Spleen (tissue), 11 donors: ENCODE measurements at regions not wholly inside any gene's neighbourhood (a gene's known extent, or its start where the extent isn't known, plus 50 kb on each side); places are given as distances from the start of the nearest gene placed in this dataset.
"Not testable (repeated sequence)": the region's sequence is repeated elsewhere in the genome, so short reads cannot be mapped to it uniquely, and the experiment has no call there.

ENCODE experiments used
- DNase-seq: peaks from one replicate; pipeline ENCODE4 v3.0.0-alpha.2; 2020
- H3K27ac ChIP-seq, 8 donors: fragments of 200-600 bp; sonication (generic) in 7 of 8; 1 replicate in 4 of 8; 2 replicates in 4 of 8; pipeline versions ENCODE4 v1.5.0 to v1.8.0; 2016 to 2021; ENCODE audit warnings: inconsistent platforms in 4 of 8, mild to moderate bottlenecking in 4 of 8, moderate library complexity in 1 of 8
- H3K27me3 ChIP-seq, 7 donors: fragments of 200-600 bp; sonication (generic) in 6 of 7; replicated peaks in 1 of 7; 1 replicate in 4 of 7; 2 replicates in 3 of 7; pipeline versions ENCODE4 v1.5.0 to v1.8.0; 2016 to 2021; ENCODE audit warnings: inconsistent platforms in 3 of 7, mild to moderate bottlenecking in 1 of 7
- H3K36me3 ChIP-seq, 6 donors: fragments of 200-600 bp; sonication (generic) in 5 of 6; 1 replicate in 4 of 6; 2 replicates in 2 of 6; pipeline versions ENCODE4 v1.5.0 to v1.8.0; 2016 to 2021; ENCODE audit warnings: inconsistent platforms in 2 of 6
- H3K4me1 ChIP-seq, 6 donors: fragments of 200-600 bp; sonication (generic) in 5 of 6; 1 replicate in 3 of 6; 2 replicates in 3 of 6; pipeline versions ENCODE4 v1.5.0 to v1.8.0; 2016 to 2021; ENCODE audit warnings: inconsistent platforms in 3 of 6
- H3K4me3 ChIP-seq, 8 donors: fragments of 200-600 bp; sonication (generic) in 7 of 8; 1 replicate in 4 of 8; 2 replicates in 4 of 8; pipeline versions ENCODE4 v1.5.0 to v1.8.0; 2016 to 2021; ENCODE audit warnings: inconsistent platforms in 4 of 8, mild to moderate bottlenecking in 4 of 8, moderate library complexity in 2 of 8
- H3K9me3 ChIP-seq, 8 donors: fragments of 200-600 bp; sonication (generic) in 7 of 8; 1 replicate in 4 of 8; 2 replicates in 4 of 8; pipeline versions ENCODE4 v1.5.0 to v1.8.0; 2016 to 2021; ENCODE audit warnings: inconsistent platforms in 4 of 8
- POLR2A ChIP-seq, 3 donors: fragments of 450-650 bp; IDR thresholded peaks; one replicate each; pipeline ENCODE4 v1.5.1; 2017; ENCODE audit warnings: antibody characterized with exemption in 3 of 3, mild to moderate bottlenecking in 1 of 3
- POLR2AphosphoS5 ChIP-seq, 3 donors: sonication (generic); formaldehyde crosslinking; IDR thresholded peaks; one replicate each; pipeline ENCODE4 v1.5.1; 2017; ENCODE audit warnings: antibody characterized with exemption in 3 of 3
- WGBS, 5 donors: extraction: QIAGEN DNeasy Blood & Tissue Kit in 3 of 5; methylation state at CpG; one replicate each; pipeline versions ENCODE4 v1.1.5 to v1.1.7; 2013 to 2018; 5-methylcytosine and 5-hydroxymethylcytosine counted together
- intact Hi-C: fragments of 100-400 bp; cut with DNase I; formaldehyde crosslinking; loops from one replicate; pipeline ENCODE4 v1.15.0; 2023; ENCODE audit warnings: low total_unique reads
- TF ChIP-seq, protein P1 (sequence below), 11 experiments: fragments of 200-600 bp in 7 of 11; fragments of 450-650 bp in 4 of 11; sonication (generic) in 4 of 11; IDR thresholded peaks in 8 of 11; conservative IDR thresholded peaks in 3 of 11; 1 replicate in 7 of 11; 2 replicates in 4 of 11; pipeline versions ENCODE4 v1.4.0 to v1.8.0; 2016 to 2021; ENCODE audit warnings: antibody characterized with exemption in 11 of 11, inconsistent platforms in 4 of 11, mild to moderate bottlenecking in 1 of 11
- donor health status: healthy with polysubstance abuse.
- donor health status: DM: no; HTN: no; CAD: no; lungs with moderate emphysema.
- donor health status: DM: no; HTN: no; CAD: no.
- donor health status: Bipolar disorder and iron deficiency.
- donor health status: healthy.
- donor health status: DM: no; HTN: no; CAD: no.
- donor health status: DM: yes; HTN: yes; CAD: no.

DNA sequence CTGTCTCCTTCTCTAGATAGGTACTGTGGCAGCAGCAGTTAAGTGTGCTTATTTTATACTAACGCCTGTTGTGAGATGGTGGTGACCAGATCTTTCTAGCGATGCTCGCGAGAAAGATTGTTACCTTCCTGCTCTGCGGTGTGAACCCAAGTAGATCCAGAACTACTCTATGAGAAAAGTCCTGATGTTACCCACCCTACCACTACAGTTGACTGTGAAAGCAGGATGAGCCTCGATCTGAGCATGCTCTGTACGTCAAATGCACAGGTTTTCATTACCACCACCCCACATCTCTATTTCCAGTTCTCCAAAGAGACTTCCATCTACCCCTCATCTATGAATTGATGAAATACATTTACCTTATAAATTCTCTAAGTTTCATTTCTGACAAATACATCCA, 64.6 kb upstream of the KCTD7 start:
- H3K4me3 ChIP-seq: no peak overlapping the region
- H3K4me1 ChIP-seq: peaks cover 0 to 16% (median 1%) of the 10 kb centered on the region in 6 donors
- no peak overlapping the region for H3K27ac ChIP-seq
- WGBS, 5 donors: 79 to 99% (median 94%) methylated on average over 7 of the region's 7 CpGs
- H3K9me3 ChIP-seq: no peaks in the 10 kb centered on the region
- TF ChIP-seq POLR2AphosphoS5 (IDR thresholded peaks at IDR 0.05) (no peak), POLR2A (IDR thresholded peaks at IDR 0.05) (no peak)
- TF ChIP-seq, protein P1, sequence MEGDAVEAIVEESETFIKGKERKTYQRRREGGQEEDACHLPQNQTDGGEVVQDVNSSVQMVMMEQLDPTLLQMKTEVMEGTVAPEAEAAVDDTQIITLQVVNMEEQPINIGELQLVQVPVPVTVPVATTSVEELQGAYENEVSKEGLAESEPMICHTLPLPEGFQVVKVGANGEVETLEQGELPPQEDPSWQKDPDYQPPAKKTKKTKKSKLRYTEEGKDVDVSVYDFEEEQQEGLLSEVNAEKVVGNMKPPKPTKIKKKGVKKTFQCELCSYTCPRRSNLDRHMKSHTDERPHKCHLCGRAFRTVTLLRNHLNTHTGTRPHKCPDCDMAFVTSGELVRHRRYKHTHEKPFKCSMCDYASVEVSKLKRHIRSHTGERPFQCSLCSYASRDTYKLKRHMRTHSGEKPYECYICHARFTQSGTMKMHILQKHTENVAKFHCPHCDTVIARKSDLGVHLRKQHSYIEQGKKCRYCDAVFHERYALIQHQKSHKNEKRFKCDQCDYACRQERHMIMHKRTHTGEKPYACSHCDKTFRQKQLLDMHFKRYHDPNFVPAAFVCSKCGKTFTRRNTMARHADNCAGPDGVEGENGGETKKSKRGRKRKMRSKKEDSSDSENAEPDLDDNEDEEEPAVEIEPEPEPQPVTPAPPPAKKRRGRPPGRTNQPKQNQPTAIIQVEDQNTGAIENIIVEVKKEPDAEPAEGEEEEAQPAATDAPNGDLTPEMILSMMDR (IDR thresholded peaks at IDR 0.05 in 8 of 11, conservative IDR thresholded peaks at IDR 0.05 in 3 of 11): no peak
- intact Hi-C loops: loop anchor here (10.0 kb wide), 1 partner anchor 61 kb away; the partner anchor contains the start of gene KCTD7
- no peak for DNase-seq
- H3K27me3 ChIP-seq: no peaks in the 10 kb centered on the region
- H3K36me3 ChIP-seq: peaks cover 0 to 91% (median 14%) of the 10 kb centered on the region in 6 donors

DNA sequence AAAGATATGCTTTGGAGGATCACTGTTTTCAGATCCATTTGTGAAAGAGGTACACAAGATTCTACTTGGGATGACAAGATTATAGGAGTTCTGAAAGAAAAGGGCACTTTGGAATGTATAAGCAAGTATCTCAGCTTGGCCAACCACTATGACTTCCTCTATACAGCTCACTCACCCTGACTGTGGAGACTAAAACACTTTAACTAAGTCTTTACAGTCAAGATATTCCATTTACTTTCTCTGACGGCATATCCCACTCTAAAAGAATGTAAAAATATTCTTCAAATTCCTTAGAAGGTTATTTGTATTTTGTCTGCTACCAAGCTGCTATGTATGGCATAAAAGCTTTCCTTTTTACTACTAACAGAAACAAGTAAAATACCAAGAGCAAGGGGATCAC, 58.5 kb upstream of the KCTD7 start:
- H3K36me3 ChIP-seq: peaks cover 0 to 100% (median 47%) of the 10 kb centered on the region in 6 donors
- H3K9me3 ChIP-seq, H3K27me3 ChIP-seq, H3K27ac ChIP-seq, H3K4me1 ChIP-seq, H3K4me3 ChIP-seq, DNase-seq, intact Hi-C loops: not testable (repeated sequence)
- 76 to 92% (median 79%) methylated on average over 1 of the region's 1 CpG for WGBS, 5 donors

DNA sequence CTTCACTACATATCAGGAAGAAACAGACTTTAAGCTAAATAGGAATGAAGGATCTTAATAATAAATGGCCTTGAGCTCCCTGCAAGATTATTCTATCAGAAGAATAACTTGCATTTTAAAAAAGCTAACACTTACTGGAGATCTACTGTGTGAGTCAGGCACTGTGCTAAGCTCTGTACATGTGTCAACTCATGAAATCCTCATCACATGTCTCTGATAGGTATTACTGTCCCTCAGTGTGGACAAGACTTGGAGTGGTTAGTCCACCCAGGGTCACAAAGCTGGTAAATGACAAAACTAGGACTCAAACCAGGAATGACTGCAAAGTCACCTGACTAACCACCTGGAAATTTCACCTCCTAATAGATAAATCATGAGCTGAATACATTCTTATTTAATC, 57.1 kb upstream of the KCTD7 start:
- H3K27me3 ChIP-seq: no peaks in the 10 kb centered on the region
- no peaks in the 10 kb centered on the region for H3K9me3 ChIP-seq
- no peak overlapping the region for H3K4me3 ChIP-seq
- intact Hi-C loops: no loop called here
- peaks cover 0 to 100% (median 47%) of the 10 kb centered on the region in 6 donors for H3K36me3 ChIP-seq
- no peak for TF ChIP-seq POLR2A (IDR thresholded peaks at IDR 0.05)
- TF ChIP-seq POLR2AphosphoS5 (IDR thresholded peaks at IDR 0.05): no peak
- TF ChIP-seq, protein P1 (IDR thresholded peaks at IDR 0.05 in 8 of 11, conservative IDR thresholded peaks at IDR 0.05 in 3 of 11): no peak
- H3K27ac ChIP-seq: no peak overlapping the region
- peaks cover 0 to 5% (median under 1%) of the 10 kb centered on the region in 6 donors for H3K4me1 ChIP-seq
- no peak for DNase-seq

DNA sequence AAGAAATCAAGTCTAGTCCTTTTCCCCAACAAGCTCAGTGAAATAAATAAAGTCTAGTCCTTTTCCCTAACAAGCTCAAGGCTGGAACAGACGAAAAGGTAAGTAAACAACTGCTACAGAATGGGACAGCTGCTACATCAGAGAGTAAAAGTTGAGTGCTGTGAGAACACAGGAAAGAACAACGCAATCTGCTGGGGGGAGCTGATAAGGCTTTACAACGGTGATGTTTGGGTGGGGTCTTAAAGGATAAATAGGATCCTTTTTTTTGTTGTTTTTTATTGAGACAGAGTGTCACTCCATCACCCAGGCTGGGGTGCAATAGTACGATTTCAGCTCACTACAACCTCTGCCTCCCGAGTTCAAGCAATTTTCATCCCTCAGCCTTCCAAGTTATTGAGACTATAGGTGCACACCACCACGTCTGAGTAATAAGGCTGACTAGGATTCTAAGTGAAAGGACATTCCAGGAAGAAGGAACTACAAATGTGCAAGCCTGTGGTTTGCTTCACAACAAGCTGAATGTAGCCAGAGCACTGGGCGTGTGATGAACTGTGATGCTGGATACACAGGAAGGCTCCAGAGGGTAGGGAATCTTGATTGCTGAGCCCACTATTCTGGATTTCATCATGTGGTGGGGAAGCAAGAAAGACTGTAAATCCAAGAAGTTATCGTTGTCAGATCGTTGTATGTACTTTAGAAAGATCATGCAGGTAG, 54.7 kb upstream of the KCTD7 start:
- DNase-seq, H3K4me3 ChIP-seq, intact Hi-C loops, H3K9me3 ChIP-seq, H3K27ac ChIP-seq, H3K27me3 ChIP-seq: not testable (repeated sequence)
- 87 to 95% (median 90%) methylated on average over 9 of the region's 9 CpGs for WGBS, 5 donors
- Histone ChIP-seq H3K36me3 (peaks cover 0 to 80% (median 44%) of the 10 kb centered on the region in 6 donors), H3K4me1 (peaks cover 0 to 29% (median 17%) of the 10 kb centered on the region in 6 donors)

DNA sequence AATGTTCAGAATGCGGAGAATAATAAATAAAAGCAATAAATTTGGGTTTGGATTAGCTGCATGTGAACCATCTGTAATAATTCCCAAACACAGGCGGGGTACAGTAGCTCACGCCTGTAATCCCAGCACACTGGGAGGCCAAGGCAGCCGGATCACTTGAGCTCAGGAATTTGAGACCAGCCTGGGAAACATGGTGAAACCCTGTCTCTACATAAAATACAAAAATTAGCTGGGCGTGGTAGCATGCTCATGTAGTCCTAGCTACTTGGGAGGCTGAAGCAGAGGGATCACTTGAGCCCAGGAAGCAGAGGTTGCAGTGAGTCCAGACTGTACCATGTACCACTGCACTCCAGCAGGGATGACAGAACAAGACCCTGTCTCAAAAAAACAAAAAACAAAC, 53.9 kb upstream of the KCTD7 start:
- H3K27ac ChIP-seq, DNase-seq, H3K9me3 ChIP-seq, intact Hi-C loops, H3K4me3 ChIP-seq, H3K27me3 ChIP-seq: not testable (repeated sequence)
- Histone ChIP-seq H3K36me3 (peaks cover 0 to 73% (median 40%) of the 10 kb centered on the region in 6 donors), H3K4me1 (peaks cover 0 to 37% (median 17%) of the 10 kb centered on the region in 6 donors)
- WGBS, 5 donors: 91 to 99% (median 97%) methylated on average over 5 of the region's 5 CpGs
